MV-4-11 (cell line): ENCODE measurements at regions not wholly inside any gene's neighbourhood (a gene's known extent, or its start where the extent isn't known, plus 50 kb on each side); places are given as distances from the start of the nearest gene placed in this dataset.
"Not testable (repeated sequence)": the region's sequence is repeated elsewhere in the genome, so short reads cannot be mapped to it uniquely, and the experiment has no call there.

Source experiments
- DNase-seq: peaks from one replicate; lab custom pipeline; 2025; lab: John Stamatoyannopoulos, UW

- DNase-seq, result no peak
Measured at GRCh38 chr17:79560527-79560926, 50.3 kb downstream of the RBFOX3 start.

- no peak for DNase-seq
Measured at GRCh38 chr17:79559111-79559887, 51.6 kb downstream of the RBFOX3 start.

GRCh38 chr17:79558091-79558900 lies 52.6 kb downstream of the RBFOX3 start:
- DNase-seq, result no peak

GRCh38 chr17:79557276-79558090 lies 53.4 kb downstream of the RBFOX3 start:
- DNase-seq, result no peak

GRCh38 chr17:79556271-79556670 lies 54.6 kb downstream of the RBFOX3 start:
- no peak for DNase-seq

GRCh38 chr17:79555543-79555942 lies 55.3 kb downstream of the RBFOX3 start:
- no peak for DNase-seq

- DNase-seq, result not testable (repeated sequence)
Measured at GRCh38 chr17:79554346-79554745, 56.5 kb downstream of the RBFOX3 start.

- no peak for DNase-seq
Measured at GRCh38 chr17:79552824-79553223, 58.0 kb downstream of the RBFOX3 start.

- no peak for DNase-seq
Measured at GRCh38 chr17:79552405-79552804, 58.4 kb downstream of the RBFOX3 start.

- DNase-seq, result no peak
Measured at GRCh38 chr17:79549141-79549915, 61.5 kb downstream of the RBFOX3 start.

GRCh38 chr17:79548116-79548515 lies 62.7 kb downstream of the RBFOX3 start:
- no peak for DNase-seq

GRCh38 chr17:79547586-79547985 lies 63.3 kb downstream of the RBFOX3 start:
- DNase-seq, result no peak

GRCh38 chr17:79547171-79547570 lies 63.7 kb downstream of the RBFOX3 start:
- not testable (repeated sequence) for DNase-seq

GRCh38 chr17:79546386-79546785 lies 64.5 kb downstream of the RBFOX3 start:
- DNase-seq, result no peak

GRCh38 chr17:79545251-79546005 lies 65.4 kb downstream of the RBFOX3 start:
- DNase-seq, result no peak

- no peak for DNase-seq
Measured at GRCh38 chr17:79544142-79544914, 66.5 kb downstream of the RBFOX3 start.

GRCh38 chr17:79543531-79543930 lies 67.3 kb downstream of the RBFOX3 start:
- DNase-seq, result no peak

- no peak for DNase-seq
Measured at GRCh38 chr17:79542718-79543117, 68.1 kb downstream of the RBFOX3 start.

GRCh38 chr17:79541056-79541850 lies 69.6 kb downstream of the RBFOX3 start:
- no peak for DNase-seq
